ENCODE measurements at regions not wholly inside any gene's neighbourhood (a gene's known extent, or its start where the extent isn't known, plus 50 kb on each side); places are given as distances from the start of the nearest gene placed in this dataset.

DNA sequence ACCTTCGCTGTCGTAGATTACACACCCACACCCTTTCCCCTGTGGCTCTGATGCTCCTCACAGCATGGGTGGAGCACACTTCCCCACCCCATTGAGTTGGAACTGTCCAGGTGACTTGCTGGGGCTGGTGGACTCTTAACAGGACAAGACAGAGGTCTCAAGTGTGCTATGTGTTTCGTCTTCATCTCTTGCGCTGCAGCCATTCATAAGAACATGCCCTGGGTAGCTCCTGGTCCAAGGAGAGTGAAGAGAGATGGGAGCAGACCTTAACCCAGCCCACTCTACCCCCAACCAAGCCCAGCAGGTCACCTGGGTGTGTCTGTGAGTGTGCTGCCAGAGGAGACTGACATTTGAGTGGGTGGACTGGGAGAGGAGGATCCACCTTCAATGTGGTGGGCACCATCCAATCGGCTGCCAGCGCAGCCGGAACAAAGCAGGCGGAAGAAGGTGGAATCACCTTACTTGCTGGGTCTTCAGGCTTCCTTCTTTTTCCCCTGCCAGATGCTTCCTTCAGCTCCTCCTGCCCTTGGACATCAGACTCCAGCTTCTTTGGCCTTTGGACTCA, 112.4 kb downstream of the HTR5A start:
- no peak for DNase-seq

DNA sequence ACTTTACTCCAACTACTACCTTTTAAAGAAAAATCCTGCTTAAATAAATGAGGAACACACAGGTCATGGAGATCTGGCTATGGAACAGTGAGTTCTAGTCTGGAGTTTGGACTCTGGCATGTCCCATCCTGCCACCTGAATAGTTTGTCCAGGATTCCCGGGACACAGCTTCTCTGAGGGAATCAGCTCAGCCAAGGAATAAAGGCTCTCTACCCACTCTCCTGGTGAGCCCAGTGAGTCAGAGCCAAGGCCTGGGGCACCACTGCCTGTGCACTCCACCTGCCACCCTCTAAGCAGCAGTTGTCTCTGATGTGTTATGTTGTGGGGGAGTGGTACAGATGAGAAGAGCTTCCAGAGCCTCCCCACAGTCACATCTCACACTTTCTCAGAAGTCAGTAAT, 113.5 kb downstream of the HTR5A start:
- DNase-seq: no peak

DNA sequence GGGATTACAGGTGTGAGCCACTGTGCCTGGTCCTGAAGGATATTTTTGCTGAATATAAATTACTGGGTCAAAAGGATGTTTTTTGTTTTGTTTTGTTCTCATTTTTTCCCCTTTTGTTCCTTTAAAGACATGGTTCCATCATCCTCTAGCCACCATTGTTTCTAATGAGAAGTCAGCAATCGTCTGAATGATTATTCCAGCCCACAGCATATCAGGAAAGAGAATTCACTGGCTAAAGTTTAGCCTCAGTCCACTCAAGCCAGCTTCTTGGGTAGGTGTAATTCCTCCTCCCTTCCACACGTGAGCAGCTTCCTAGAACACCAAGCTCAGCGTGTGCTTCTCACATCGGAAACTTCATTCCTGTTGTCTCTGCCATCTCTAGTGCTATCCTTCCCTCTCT, 112.8 kb upstream of the INSIG1 start:
- DNase-seq: no peak

DNA sequence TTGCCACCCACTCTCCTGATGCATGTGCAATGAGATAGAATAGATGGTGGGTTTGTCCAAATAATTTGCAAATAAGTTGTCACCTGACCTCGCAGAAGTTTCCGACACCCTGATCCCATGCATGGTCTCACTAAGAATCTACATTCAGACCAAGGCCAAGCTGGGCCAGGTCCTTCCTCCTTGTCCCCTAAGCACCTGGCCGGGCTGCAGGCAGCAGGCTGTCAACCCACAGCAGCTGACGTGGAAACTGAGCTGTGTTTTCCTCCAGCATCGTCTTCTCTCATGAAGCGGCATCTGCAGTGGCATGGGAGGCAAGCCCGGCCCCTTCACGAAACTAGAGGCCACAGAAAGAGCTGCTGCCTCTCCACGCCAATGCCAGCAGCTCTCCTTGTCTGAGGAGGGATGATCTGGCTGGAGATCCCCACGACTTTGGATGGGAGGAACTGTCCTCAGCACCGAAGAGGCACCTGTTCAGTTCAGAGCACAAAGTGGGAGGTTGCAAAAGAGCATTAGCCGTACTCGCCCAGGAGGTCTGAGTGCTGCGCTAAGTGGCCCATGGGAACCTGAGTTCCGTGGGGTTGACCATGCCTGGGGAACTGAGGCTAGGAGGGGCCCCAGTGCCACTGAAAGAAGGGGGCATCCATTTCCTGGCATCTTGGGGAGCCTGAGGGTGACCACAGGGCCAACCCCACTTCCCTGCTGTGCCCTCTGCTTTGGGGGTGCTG, 110.5 kb upstream of the INSIG1 start:
- no peak for DNase-seq

DNA sequence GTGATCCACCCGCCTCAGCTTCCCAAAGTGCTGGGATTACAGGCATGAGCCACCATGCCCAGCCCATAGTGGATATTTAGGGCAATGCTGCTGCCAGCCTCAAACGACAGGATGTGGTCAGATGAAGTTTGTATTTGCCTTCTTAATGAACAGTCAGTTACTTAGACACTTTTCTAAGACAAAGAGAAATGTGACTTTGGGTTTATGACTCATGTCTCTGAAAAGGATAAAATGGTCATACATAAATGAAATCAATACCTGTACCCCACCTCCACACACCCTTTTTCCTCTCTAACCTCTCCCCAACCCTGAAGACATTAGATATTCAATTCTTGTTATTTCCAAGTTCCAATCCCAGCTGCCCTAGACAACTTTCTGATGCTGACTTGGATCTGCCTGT, 109.3 kb upstream of the INSIG1 start:
- no peak for DNase-seq

- no peak for DNase-seq
Measured at GRCh38 chr7:155188821-155189581, 108.7 kb upstream of the INSIG1 start.

- no peak for DNase-seq
Measured at GRCh38 chr7:155189590-155189989, 108.1 kb upstream of the INSIG1 start.

DNA sequence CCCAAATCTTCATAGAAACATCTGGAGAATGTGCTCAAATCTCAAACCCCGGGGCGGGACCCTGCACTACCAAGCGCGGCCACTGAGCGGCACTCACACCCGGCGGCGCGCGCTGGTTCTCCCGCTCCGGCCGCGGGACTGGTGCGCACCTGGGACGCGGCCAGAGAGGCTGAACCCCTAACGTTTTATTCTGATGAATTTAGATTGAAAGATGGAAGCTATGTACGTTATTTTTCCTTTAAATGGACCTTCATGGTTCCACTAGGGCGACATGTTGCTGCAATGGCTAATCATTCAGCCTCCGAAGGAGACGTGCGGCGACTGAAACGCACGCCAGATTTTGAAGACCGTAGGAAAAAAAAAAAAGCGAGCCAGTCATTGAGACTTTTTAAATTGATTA, 107.0 kb upstream of the INSIG1 start:
- DNase-seq: peak; percentile 22 to 68 (median 42)

GRCh38 chr7:155191137-155191536, 106.5 kb upstream of the INSIG1 start:
- no peak for DNase-seq

GRCh38 chr7:155191901-155192478, 105.7 kb upstream of the INSIG1 start:
- DNase-seq: no peak

DNA sequence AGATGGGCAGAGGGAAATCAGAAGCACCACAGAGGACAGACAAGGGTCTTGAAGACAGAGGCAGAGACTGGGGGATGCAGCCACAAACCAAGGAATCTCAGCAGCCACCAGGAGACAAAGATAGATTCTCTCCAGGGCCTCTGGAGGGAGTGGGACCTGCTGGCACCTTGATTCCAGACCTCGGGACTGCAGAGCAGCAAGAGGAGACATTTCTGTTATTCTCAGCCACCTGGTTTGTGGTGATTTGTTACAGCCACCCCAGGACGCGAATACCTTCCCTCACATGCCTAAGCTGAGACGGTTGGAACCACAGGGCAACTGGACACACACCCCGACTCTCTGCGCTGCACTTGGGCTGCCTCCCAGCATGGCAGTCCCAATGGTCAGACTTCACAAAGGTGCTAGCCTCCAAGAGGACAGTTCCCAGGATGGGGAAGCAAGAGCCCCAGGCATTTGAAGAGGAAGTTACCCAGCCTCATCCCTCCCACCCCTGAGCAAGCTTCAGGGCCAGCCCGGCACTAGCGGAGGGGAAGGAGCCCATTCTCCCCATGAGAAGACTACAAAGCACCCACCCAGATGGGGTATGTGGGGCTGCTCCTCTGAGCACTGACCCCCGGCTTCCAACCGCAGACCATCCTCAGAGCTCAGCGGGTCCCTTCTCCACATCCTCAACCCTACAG, 104.6 kb upstream of the INSIG1 start:
- DNase-seq: no peak

DNA sequence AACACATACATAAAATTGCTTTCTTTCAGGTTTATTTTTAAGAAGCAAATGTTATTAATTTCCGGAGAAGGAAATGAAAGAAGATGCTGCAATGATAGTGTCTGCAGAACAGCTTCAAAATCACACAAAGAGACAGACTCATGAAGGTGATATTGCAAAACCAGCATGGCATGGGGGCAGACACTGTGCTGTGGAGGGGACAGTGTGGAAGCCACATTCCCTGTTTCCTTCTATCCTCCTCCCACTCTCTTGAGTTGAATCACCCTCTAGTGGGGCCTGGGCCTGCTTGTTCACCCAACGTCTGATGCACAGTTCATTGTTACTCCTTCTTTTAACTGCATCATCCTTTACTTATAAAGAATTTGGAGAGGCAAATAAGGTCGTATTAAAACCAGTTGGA, 104.0 kb upstream of the INSIG1 start:
- DNase-seq: no peak

GRCh38 chr7:155194382-155195140, 103.1 kb upstream of the INSIG1 start:
- DNase-seq: no peak

GRCh38 chr7:155195939-155196523, 101.6 kb upstream of the INSIG1 start:
- DNase-seq: no peak

DNA sequence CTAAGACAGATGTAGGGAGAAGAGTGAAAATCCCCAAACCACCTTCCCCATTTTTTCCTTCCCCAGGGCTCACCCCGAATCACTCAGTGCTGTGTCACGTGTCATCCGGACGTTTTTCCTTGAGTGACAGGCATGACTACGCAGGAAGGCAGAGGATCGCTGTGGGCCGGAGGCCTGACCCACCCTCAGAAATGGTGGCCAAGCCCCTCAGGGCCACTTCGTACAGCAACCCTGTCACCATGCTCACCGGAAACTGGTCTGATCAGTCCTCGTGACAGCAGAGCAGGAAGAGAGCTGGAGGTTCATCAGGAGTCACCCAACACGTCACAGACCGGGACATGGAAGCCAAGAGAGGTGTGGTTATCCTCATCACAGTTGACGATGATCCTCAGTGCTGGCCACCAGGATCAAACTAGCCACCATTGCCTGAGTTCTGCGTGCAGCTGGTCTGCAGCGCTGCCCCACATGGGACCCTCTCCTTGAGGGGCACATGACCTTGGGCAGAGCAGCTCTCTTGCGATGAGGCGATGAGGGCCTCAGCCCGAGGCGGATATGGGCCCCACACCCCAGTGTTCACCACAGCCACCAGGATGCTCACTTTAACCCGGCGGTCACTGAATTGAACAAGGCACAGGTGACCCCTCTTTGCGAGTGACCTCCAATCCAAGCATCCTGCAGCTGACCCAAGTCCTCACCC, 99.3 kb upstream of the INSIG1 start:
- DNase-seq: no peak

DNA sequence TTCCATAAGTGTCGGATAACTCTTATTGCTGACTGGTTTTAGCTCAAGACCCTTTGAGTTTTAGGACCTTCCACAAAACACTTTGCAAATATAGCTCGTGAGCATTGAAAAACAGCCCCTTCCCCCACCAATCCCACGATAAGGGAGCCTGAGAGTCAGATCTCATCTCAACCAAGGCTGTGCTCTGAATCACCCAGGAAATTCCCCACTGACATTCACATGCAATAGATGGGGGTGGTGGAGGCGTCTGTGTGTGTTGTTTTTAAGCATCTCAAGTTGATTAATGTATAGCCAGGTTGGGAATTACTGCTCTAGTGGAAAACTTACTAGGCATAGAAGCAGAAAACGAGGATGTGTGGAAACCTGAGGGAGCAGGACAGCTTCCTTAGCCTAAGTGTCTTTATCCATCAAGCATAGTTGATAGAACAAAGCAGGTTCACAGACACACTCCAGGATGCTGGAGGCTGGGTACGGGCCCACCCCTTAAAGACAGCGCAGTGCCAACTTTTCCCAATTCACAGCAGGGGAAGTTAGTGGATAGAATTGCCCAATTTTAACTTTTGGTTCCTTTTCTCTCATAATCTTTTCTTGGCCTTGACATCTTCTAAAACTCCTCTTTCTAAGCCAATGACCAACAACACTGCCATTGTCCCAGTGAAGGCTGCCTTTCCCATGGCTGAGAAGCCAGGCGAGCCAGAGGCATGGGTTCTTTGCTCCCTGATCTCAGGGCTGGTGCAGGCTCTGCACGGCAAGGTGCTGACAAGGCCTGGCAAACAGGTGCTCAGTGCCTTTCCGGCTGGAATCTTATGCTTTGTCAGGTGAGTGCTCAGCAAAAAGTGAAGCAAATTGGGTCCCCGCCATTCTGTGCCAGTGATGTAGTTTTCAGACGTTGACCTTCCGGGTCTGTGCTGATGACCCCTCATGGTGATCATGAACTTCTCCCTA, 98.5 kb upstream of the INSIG1 start:
- peak in 2 of 4 experiments; percentile 13 to 33 for DNase-seq

- no peak for DNase-seq
Measured at GRCh38 chr7:155201325-155202087, 96.2 kb upstream of the INSIG1 start.

DNA sequence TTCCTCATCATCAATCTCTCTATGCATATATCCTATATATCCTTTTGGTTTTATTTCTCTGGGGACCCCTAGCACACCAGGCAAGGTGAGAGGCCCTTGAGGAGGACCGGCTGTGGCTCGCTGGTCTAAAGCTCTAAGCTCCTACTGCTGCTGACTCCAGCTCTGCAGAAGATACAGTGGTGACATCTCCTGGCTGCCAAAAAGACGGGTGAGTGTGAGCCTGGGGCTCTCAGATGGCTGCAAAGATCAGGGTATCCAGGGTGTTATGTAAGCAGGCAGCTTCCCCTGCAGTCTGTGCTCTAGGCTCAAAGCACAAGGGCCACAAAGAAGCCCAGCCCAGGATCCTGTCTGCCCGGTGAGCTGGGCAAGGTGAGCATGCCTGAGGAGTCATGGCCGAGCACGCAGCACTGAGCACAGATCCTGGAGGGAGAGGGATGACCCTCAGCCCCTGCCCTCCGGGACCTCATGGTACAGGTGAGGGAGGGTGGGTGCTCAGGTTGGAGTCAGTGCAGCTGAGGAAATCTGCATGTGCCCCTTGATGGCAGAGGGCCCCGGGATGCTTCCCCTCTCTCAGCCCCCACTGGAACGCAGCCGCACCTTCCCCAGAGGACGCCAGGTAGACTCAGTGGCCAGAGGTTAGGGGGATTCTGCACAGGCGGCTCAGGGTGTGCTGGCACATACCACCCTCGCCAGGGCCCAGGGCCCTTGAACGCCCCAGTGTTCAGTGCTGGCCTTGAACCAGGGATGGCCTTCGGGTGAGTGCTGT, 95.4 kb upstream of the INSIG1 start:
- no peak for DNase-seq
